C4-2B (cell line): ENCODE measurements at regions not wholly inside any gene's neighbourhood (a gene's known extent, or its start where the extent isn't known, plus 50 kb on each side); places are given as distances from the start of the nearest gene placed in this dataset.

Experiments
- CTCF ChIP-seq: fragments of 450-650 bp; conservative IDR thresholded peaks from 2 replicates; pipeline ENCODE4 v1.5.1; 2017; ENCODE audit warnings: mild to moderate bottlenecking
- ZFX ChIP-seq: fragments of 450-650 bp; IDR thresholded peaks from 2 replicates; pipeline ENCODE4 v1.6.1; 2017

- no peak for TF ChIP-seq CTCF
- no peak for TF ChIP-seq ZFX
These were observed 267.8 kb upstream of the RAG2 start for GRCh38 chr11:36865846-36866245.
